ENCODE measurements at regions not wholly inside any gene's neighbourhood (a gene's known extent, or its start where the extent isn't known, plus 50 kb on each side); places are given as distances from the start of the nearest gene placed in this dataset.

GRCh38 chr1:235027076-235027861 lies 101.4 kb downstream of the TOMM20 start:
- H3K27ac ChIP-seq (ENCODE audit: low read depth in 2 of 2, low read length in 1 of 2), result no peak overlapping the region
- DNase-seq, result no peak
- no peaks in the 10 kb centered on the region for H3F3A ChIP-seq (replicated peaks; ENCODE audit: insufficient read depth)
- 93% methylated on average over 13 of the region's 13 CpGs for WGBS (ENCODE audit: low lambda C conversion rate)
- H3K4me1 ChIP-seq (ENCODE audit: control insufficient read depth in 1 of 2, insufficient read depth in 2 of 2, low read depth in 1 of 2, low read length in 1 of 2), result no peaks in the 10 kb centered on the region; a peak in 1 of 4 replicates
- no peaks in the 10 kb centered on the region for H3K9me2 ChIP-seq
- H3K4me3 ChIP-seq (ENCODE audit: low read depth in 2 of 2, low read length in 1 of 2), result no peak overlapping the region
- ChIA-PET POLR2A (no interaction called here), CTCF (interaction anchor here (1.2 kb wide), 1 partner anchor 12 kb away, joined by 3 read pairs; no protein-coding TSS in a partner anchor)
- H4K20me1 ChIP-seq (ENCODE audit: insufficient read depth), result no peaks in the 10 kb centered on the region
- H3K27me3 ChIP-seq (ENCODE audit: insufficient read depth), result no peaks in the 10 kb centered on the region
- no peaks in the 10 kb centered on the region for H3K36me3 ChIP-seq (replicated peaks in 1 of 2; ENCODE audit: control insufficient read depth in 1 of 2, insufficient read depth in 2 of 2, low read length in 1 of 2)
- H3K9me3 ChIP-seq, result no peaks in the 10 kb centered on the region
- H2AFZ ChIP-seq (ENCODE audit: low read depth), result no peak overlapping the region
- no peak overlapping the region for H3K9ac ChIP-seq
- H3K4me2 ChIP-seq, result no peak overlapping the region
- TF ChIP-seq USF1 (IDR thresholded peaks at IDR 0.05; ENCODE audit: borderline replicate concordance, low read depth) (no peak), POLR2AphosphoS5 (IDR thresholded peaks at IDR 0.05; ENCODE audit: low read depth, low read length) (no peak), ELF1 (IDR thresholded peaks at IDR 0.05) (no peak), GATA2 (CRISPR knock-in tag; IDR thresholded peaks at IDR 0.05) (no peak), EP300 (IDR thresholded peaks at IDR 0.05; ENCODE audit: borderline replicate concordance in 1 of 2, low read depth in 1 of 2, low read length in 1 of 2) (no peak), JUND (IDR thresholded peaks at IDR 0.05) (no peak), PBX3 (IDR thresholded peaks at IDR 0.05) (no peak), RAD21 (IDR thresholded peaks at IDR 0.05; ENCODE audit: low read length) (no peak), TAF1 (IDR thresholded peaks at IDR 0.05; ENCODE audit: borderline replicate concordance, low read depth, low read length) (no peak), RFX5 (IDR thresholded peaks at IDR 0.05; ENCODE audit: low read length) (no peak), IRF3 (IDR thresholded peaks at IDR 0.05; ENCODE audit: low read depth, low read length) (no peak), USF2 (IDR thresholded peaks at IDR 0.05; ENCODE audit: borderline replicate concordance, low read depth, low read length) (no peak), ZBTB33 (IDR thresholded peaks at IDR 0.05; ENCODE audit: borderline replicate concordance, low read depth) (no peak), MEF2A (IDR thresholded peaks at IDR 0.05; ENCODE audit: borderline replicate concordance, low read depth) (no peak), NFIC (IDR thresholded peaks at IDR 0.05; ENCODE audit: borderline replicate concordance) (no peak), CHD2 (IDR thresholded peaks at IDR 0.05; ENCODE audit: low read length, partially characterized antibody) (no peak), CTCF (IDR thresholded peaks at IDR 0.05) (no peak)
- no peaks in the 10 kb centered on the region for H3K79me2 ChIP-seq (ENCODE audit: insufficient read depth)

Data from SK-N-SH (cell line).